ENCODE measurements at regions not wholly inside any gene's neighbourhood (a gene's known extent, or its start where the extent isn't known, plus 50 kb on each side); places are given as distances from the start of the nearest gene placed in this dataset.
A peak's percentile ranks its signal among the peaks of the same experiment; 100 is the strongest.

DNA sequence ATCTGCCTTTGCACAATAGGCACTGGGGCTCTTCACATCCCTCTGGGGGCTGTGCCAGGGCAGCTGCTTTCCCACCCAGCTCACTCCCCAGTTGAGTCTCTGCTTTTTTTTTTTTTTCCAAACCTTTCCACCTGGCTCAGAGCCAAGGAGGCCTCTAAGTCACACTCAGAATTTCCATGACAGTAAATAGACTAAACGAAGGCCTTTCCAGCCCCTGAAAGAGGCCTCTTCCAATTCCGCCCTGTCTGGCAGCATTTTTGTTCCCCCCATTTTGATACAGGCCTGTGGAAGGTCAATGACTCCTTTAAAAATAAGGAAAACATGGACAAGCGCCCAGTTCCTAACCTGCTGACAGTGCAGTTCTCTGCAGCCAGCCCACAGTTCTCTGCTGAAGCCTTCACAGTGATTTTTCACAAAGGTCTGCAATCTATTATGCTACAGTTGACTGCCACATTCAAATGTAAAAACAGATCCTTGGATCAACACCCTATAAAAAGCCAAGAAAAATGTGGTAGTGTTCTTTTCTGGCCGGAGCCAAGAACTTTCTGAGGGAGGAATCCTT is 107.5 kb upstream of the SESN3 start:
- H3K27ac ChIP-seq (ENCODE audit: low read depth, low read length): peak overlapping the region; percentile 88
- H3K27me3 ChIP-seq (ENCODE audit: control insufficient read depth in 1 of 2, insufficient read depth in 2 of 2, low read length in 2 of 2): no peaks in the 10 kb centered on the region
- H3K4me1 ChIP-seq (ENCODE audit: insufficient read depth, low read length): peaks cover 43% of the 10 kb centered on the region
- no peaks in the 10 kb centered on the region for H3K36me3 ChIP-seq (ENCODE audit: insufficient read depth, low read length)
- H3K9me3 ChIP-seq (ENCODE audit: low read length): no peaks in the 10 kb centered on the region
- H3K9ac ChIP-seq (ENCODE audit: low read length): no peak overlapping the region
- H3K4me3 ChIP-seq (ENCODE audit: low read depth in 1 of 2, low read length in 2 of 2): no peak overlapping the region

DNA sequence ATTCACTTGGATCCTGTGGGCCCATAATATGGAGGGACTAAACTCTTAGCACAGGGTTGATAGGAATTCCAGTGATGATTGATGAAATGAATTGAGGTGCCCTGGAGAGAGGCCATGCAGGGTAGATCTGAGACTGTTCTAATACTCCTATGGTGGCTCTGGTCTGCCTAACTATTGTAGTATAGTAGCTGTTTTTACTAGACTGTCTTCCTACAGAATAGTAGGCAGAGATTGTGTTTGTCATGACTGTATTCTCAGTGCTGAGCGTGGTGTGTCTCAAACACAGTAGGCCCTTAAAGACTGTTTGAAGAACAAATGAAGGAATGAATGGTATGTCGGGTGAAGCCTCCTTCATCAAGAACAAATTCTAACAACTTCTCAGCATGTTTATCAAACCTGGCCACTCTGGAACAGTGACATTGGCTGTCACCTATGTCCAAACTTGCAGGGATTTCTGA is 107.0 kb upstream of the SESN3 start:
- no peaks in the 10 kb centered on the region for H3K27me3 ChIP-seq (ENCODE audit: control insufficient read depth in 1 of 2, insufficient read depth in 2 of 2, low read length in 2 of 2)
- peaks cover 43% of the 10 kb centered on the region for H3K4me1 ChIP-seq (ENCODE audit: insufficient read depth, low read length)
- H3K27ac ChIP-seq (ENCODE audit: low read depth, low read length): peak overlapping the region; percentile 88
- H3K36me3 ChIP-seq (ENCODE audit: insufficient read depth, low read length): no peaks in the 10 kb centered on the region
- no peak overlapping the region for H3K9ac ChIP-seq (ENCODE audit: low read length)
- no peaks in the 10 kb centered on the region for H3K9me3 ChIP-seq (ENCODE audit: low read length)
- H3K4me3 ChIP-seq (ENCODE audit: low read depth in 1 of 2, low read length in 2 of 2): peak overlapping the region in 1 of 2 donors; percentile 27

DNA sequence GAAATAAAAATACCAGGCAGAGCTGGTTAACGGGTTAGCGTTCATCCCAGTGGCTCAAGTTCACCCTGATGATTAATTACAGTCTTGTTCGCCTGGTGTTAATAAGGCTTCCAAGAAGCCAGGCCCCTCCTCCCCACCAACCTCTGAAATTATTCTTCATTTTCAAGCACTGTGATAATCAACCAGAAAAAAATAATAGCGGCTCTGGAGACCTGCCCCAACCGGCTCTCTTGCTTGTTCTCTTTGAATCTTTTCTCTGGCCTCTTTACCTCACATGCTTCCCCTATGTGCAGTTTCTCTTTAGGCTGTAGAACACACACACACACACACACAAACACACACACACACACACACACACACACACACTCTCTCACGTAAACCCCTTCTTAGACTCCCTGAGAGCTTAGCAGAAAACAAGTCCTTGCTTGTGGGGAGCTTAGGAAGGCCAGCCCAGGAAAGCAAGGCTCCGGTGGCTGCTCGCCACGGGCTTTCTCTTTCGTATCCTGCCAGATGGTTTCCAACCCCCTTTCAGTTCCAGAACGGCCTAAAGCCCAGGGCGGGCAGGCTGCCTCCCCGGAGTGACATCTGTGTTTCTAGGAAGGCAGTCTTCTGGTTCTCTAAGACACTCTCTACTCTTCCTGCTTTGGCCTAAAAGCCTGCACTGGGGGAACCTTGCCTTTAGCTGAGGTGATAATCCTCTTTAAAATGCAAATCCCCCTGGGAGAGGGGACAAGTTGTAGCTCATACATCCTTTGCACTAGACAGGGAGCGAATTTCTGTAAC is 106.4 kb upstream of the SESN3 start:
- H3K9ac ChIP-seq (ENCODE audit: low read length): no peak overlapping the region
- no peaks in the 10 kb centered on the region for H3K9me3 ChIP-seq (ENCODE audit: low read length)
- peak overlapping the region; percentile 88 for H3K27ac ChIP-seq (ENCODE audit: low read depth, low read length)
- peak overlapping the region in 1 of 2 donors; percentile 27 for H3K4me3 ChIP-seq (ENCODE audit: low read depth in 1 of 2, low read length in 2 of 2)
- H3K36me3 ChIP-seq (ENCODE audit: insufficient read depth, low read length): no peaks in the 10 kb centered on the region
- H3K4me1 ChIP-seq (ENCODE audit: insufficient read depth, low read length): peaks cover 43% of the 10 kb centered on the region
- H3K27me3 ChIP-seq (ENCODE audit: control insufficient read depth in 1 of 2, insufficient read depth in 2 of 2, low read length in 2 of 2): no peaks in the 10 kb centered on the region

DNA sequence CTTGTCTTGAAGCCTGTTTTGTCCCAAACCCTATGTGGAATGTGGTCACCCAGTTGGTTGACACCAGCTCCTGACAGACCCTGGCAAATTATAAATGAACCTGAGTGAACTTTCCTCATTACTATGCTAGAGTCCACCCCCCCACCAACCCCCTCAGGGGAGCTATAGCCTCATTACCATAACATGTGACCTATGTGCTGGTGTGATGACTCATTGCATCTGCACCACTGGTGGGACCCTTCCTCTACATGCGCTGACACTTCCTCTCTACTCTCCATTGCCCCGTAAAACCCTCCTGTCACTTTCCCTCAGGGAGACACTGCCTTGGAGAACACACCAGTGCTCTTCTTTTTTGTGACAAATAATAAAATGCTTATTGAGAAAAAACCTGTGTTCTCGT is 105.0 kb upstream of the SESN3 start:
- no peak overlapping the region for H3K4me3 ChIP-seq (ENCODE audit: low read depth in 1 of 2, low read length in 2 of 2)
- H3K36me3 ChIP-seq (ENCODE audit: insufficient read depth, low read length): no peaks in the 10 kb centered on the region
- no peak overlapping the region for H3K27ac ChIP-seq (ENCODE audit: low read depth, low read length)

DNA sequence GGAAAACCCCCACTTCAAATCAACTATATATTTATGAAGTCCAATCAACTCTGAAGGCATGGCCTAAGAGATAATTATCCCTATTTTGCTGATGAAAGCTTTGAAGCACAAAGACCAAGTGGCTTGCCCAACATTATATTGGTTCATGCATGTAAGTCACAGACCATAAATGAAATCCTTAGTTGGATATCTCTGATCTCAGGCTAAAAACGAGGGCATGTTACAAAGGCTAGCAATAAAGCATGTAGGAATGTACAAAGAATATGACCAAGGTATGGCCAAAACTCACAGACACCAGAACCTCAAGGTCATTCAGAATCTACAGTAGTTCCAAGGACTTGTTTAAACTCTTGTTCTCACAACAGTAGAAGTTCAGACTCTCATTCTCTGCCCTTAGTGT is 100.2 kb upstream of the SESN3 start:
- H3K27me3 ChIP-seq (ENCODE audit: control insufficient read depth in 1 of 2, insufficient read depth in 2 of 2, low read length in 2 of 2): no peaks in the 10 kb centered on the region
- no peaks in the 10 kb centered on the region for H3K36me3 ChIP-seq (ENCODE audit: insufficient read depth, low read length)
- H3K9ac ChIP-seq (ENCODE audit: low read length): no peak overlapping the region
- no peaks in the 10 kb centered on the region for H3K9me3 ChIP-seq (ENCODE audit: low read length)
- H3K4me3 ChIP-seq (ENCODE audit: low read depth in 1 of 2, low read length in 2 of 2): no peak overlapping the region
- no peak overlapping the region for H3K27ac ChIP-seq (ENCODE audit: low read depth, low read length)
- no peaks in the 10 kb centered on the region for H3K4me1 ChIP-seq (ENCODE audit: insufficient read depth, low read length)

More for the DNA sequence above, 105.0 kb upstream of the SESN3 start:
- Histone ChIP-seq H3K4me1 (ENCODE audit: insufficient read depth, low read length) (peaks cover 43% of the 10 kb centered on the region), H3K9ac (ENCODE audit: low read length) (no peak overlapping the region), H3K27me3 (ENCODE audit: control insufficient read depth in 1 of 2, insufficient read depth in 2 of 2, low read length in 2 of 2) (no peaks in the 10 kb centered on the region), H3K9me3 (ENCODE audit: low read length) (no peaks in the 10 kb centered on the region)

DNA sequence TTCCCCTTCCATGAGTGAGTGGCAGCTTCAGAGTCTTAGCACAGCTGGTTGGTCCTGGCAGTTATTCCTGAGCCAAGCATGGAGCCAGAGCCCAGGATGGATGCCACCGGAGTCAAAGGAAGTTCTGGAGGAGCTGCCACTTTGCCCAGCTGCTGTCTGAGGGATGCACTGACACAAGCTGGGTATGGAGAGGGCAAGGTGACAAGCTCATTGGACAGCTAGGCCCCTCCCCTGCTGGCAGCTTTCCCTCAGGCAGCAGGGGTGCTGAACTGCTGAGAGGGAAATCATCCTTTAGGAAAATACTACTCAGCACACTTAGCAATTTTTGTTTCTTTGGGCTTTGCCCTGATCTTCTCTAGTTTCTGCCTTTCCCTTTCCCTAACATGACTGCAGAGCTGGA is 99.3 kb upstream of the SESN3 start:
- Histone ChIP-seq H3K27ac (ENCODE audit: low read depth, low read length) (no peak overlapping the region), H3K9ac (ENCODE audit: low read length) (no peak overlapping the region), H3K4me1 (ENCODE audit: insufficient read depth, low read length) (no peaks in the 10 kb centered on the region), H3K36me3 (ENCODE audit: insufficient read depth, low read length) (no peaks in the 10 kb centered on the region), H3K9me3 (ENCODE audit: low read length) (no peaks in the 10 kb centered on the region), H3K4me3 (ENCODE audit: low read depth in 1 of 2, low read length in 2 of 2) (no peak overlapping the region), H3K27me3 (ENCODE audit: control insufficient read depth in 1 of 2, insufficient read depth in 2 of 2, low read length in 2 of 2) (no peaks in the 10 kb centered on the region)

DNA sequence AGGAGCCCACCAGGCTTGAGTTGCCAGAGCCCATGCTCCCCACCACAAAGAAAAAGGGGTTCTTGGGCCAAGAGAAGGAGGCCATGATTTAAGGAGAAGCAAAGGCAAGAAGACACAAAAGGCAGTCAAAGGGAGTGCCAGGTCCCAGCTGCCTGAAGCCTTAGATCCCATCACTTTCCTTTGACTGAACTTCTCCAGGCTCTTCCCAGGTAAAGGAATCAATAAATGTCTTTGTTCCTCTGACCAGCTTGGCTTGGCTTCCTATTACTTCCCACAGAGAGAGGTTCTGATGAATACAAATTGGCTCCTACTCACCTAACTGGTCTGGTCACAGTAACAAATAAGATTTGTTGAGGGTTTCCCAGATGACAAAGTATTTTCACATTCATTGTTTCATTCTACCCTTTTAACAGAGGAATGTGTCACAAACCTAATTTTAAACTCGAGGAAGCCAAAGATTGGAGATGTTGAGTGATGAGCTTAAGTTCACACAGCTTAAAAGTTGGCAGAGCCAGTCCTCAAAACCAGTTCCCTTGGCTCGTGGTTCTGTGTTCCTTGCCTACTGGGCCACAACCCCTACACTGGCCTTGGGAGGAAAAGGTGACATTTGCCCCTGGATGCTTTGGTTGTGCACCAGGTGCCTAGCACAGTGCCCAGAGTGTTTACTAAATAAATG is 96.4 kb upstream of the SESN3 start:
- H3K4me1 ChIP-seq (ENCODE audit: insufficient read depth, low read length): no peaks in the 10 kb centered on the region
- no peak overlapping the region for H3K9ac ChIP-seq (ENCODE audit: low read length)
- H3K9me3 ChIP-seq (ENCODE audit: low read length): no peaks in the 10 kb centered on the region
- no peak overlapping the region for H3K27ac ChIP-seq (ENCODE audit: low read depth, low read length)
- H3K36me3 ChIP-seq (ENCODE audit: insufficient read depth, low read length): no peaks in the 10 kb centered on the region
- H3K27me3 ChIP-seq (ENCODE audit: control insufficient read depth in 1 of 2, insufficient read depth in 2 of 2, low read length in 2 of 2): no peaks in the 10 kb centered on the region
- H3K4me3 ChIP-seq (ENCODE audit: low read depth in 1 of 2, low read length in 2 of 2): no peak overlapping the region

DNA sequence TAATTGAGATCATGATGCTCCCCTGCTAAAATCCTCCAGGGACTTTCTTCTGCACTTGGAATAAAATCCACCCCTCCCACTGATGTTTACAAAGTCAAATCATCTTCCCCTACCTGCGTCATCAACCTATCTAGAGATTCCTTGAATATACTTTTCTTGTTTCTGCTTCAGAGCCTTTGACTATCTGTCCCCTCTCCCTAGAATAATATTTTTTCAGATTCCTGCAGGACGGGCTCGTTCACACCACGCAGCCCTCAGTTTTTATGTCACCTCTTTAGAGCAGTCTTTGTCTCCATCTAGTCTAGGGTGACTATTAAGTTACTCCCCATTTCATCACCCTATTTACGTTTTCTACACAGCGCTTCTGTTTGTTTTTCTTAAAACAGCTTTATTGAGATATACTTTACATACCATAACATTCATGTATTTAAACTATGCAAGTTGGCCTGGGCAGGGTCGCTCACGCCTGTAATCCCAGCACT is 94.8 kb upstream of the SESN3 start:
- Histone ChIP-seq H3K27me3 (ENCODE audit: control insufficient read depth in 1 of 2, insufficient read depth in 2 of 2, low read length in 2 of 2) (no peaks in the 10 kb centered on the region), H3K4me3 (ENCODE audit: low read depth in 1 of 2, low read length in 2 of 2) (no peak overlapping the region), H3K36me3 (ENCODE audit: insufficient read depth, low read length) (no peaks in the 10 kb centered on the region), H3K27ac (ENCODE audit: low read depth, low read length) (no peak overlapping the region), H3K9me3 (ENCODE audit: low read length) (no peaks in the 10 kb centered on the region), H3K9ac (ENCODE audit: low read length) (no peak overlapping the region), H3K4me1 (ENCODE audit: insufficient read depth, low read length) (no peaks in the 10 kb centered on the region)

DNA sequence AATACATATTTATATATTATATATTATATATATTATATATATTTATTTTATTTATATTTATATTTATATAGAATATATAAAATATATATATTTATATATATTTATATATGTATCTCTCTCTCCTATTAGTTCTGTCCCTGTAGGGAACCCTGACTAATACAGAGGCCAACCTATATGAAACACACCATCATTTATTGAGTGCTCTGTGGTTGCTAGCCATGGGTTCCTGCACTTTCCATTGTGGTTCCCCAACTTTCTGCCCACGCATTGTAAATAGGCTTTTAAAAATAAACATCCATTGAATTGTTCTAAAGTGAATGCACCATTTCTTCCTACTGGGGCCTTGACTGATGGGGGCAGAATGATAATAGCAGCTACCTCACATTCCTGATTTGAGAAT is 93.8 kb upstream of the SESN3 start:
- Histone ChIP-seq H3K4me1 (ENCODE audit: insufficient read depth, low read length) (no peaks in the 10 kb centered on the region), H3K27ac (ENCODE audit: low read depth, low read length) (no peak overlapping the region), H3K9me3 (ENCODE audit: low read length) (no peaks in the 10 kb centered on the region), H3K4me3 (ENCODE audit: low read depth in 1 of 2, low read length in 2 of 2) (no peak overlapping the region), H3K36me3 (ENCODE audit: insufficient read depth, low read length) (no peaks in the 10 kb centered on the region), H3K9ac (ENCODE audit: low read length) (no peak overlapping the region), H3K27me3 (ENCODE audit: control insufficient read depth in 1 of 2, insufficient read depth in 2 of 2, low read length in 2 of 2) (no peaks in the 10 kb centered on the region)

DNA sequence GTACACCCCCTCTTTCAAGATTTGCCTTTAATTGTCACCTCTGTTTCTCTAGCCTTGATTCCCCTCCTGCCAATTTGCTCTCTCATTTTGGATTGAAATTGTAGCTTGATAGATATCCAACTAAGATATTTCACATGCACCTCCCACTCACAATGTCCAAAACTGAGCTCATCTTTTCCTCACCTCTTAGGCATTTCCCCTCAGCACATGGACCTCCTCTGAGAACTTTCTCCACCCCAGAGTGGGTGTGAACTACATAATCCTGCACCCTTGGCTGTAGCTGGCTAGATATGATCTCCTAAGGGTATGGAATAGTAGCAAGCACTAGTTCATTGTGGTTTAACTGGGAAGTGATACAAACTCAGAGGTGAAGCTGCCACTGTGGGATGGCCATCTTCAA is 91.5 kb upstream of the SESN3 start:
- Histone ChIP-seq H3K27ac (ENCODE audit: low read depth, low read length) (no peak overlapping the region), H3K4me1 (ENCODE audit: insufficient read depth, low read length) (no peaks in the 10 kb centered on the region), H3K27me3 (ENCODE audit: control insufficient read depth in 1 of 2, insufficient read depth in 2 of 2, low read length in 2 of 2) (no peaks in the 10 kb centered on the region), H3K9me3 (ENCODE audit: low read length) (no peaks in the 10 kb centered on the region), H3K9ac (ENCODE audit: low read length) (no peak overlapping the region), H3K36me3 (ENCODE audit: insufficient read depth, low read length) (no peaks in the 10 kb centered on the region), H3K4me3 (ENCODE audit: low read depth in 1 of 2, low read length in 2 of 2) (no peak overlapping the region)

DNA sequence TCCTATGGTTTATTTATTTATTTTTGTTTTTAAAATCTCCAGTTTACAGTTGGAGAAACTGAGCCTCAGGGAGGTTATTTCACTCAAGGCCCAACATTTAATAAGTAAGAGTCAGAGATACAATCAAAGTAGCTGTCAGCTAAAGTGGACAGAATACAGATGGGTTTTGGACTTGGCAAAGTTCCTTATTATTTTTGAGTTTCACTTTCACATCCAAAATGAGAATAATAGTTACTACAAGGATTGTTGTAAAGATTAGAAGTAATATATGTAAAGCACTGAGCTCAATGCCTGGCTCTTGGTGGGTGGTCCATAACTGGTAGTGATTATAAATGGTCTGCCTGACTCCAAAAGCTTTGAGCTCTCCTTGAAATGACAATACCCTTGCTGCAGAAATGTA is 87.5 kb upstream of the SESN3 start:
- Histone ChIP-seq H3K36me3 (ENCODE audit: insufficient read depth, low read length) (no peaks in the 10 kb centered on the region), H3K4me1 (ENCODE audit: insufficient read depth, low read length) (no peaks in the 10 kb centered on the region), H3K27me3 (ENCODE audit: control insufficient read depth in 1 of 2, insufficient read depth in 2 of 2, low read length in 2 of 2) (no peaks in the 10 kb centered on the region), H3K9me3 (ENCODE audit: low read length) (no peaks in the 10 kb centered on the region), H3K27ac (ENCODE audit: low read depth, low read length) (no peak overlapping the region), H3K4me3 (ENCODE audit: low read depth in 1 of 2, low read length in 2 of 2) (no peak overlapping the region), H3K9ac (ENCODE audit: low read length) (no peak overlapping the region)

Measured in muscle layer of colon (tissue), 2 donors.